Medulla oblongata (tissue), 1 donor: ENCODE measurements at regions not wholly inside any gene's neighbourhood (a gene's known extent, or its start where the extent isn't known, plus 50 kb on each side); places are given as distances from the start of the nearest gene placed in this dataset.
"Not testable (repeated sequence)": the region's sequence is repeated elsewhere in the genome, so short reads cannot be mapped to it uniquely, and the experiment has no call there.

Experiments
- DNase-seq: peaks from one replicate; pipeline ENCODE4 v3.0.0-alpha.2; 2015; ENCODE audit errors: extremely low spot score

DNA sequence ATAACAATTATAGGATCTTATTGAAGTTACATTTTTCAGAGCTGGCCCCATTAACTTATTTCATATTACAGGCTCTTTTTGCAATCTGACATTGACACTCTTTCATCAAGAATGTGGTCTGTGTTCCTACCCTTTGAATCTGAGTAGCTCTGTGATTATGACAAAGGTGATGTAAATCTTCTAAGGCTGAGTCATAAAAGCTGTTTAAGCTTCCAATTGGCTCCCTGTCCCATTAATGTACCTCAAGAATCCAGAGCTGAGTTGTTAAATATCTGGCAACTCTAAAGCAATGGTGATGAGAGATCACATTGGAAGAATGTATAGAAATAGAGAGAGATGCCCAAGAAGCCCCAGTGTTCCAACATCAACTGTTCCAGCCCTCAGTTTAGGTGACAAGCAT is 178.5 kb upstream of the DEPDC1 start:
- DNase-seq = no peak

GRCh38 chr1:68677684-68678351 is 180.9 kb upstream of the DEPDC1 start:
- DNase-seq = no peak

DNA sequence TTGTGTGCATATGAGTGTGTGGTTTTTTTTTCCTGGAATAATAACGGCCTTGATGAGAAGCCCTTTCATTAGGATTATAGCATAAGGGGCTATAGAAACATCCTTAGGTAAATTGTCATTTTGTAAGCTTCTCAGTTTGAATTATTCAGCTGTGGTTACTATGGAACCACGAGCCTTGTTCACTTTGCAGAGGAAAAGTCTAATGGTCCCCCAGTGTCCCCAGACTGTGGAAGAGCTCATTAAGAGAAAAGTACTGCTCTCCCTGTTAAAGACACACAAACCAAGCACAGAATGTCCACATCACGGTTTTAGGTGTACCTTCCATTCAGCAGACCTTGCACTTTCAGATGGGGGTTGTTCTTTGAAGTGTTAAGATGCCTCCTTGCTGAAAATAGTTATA is 199.3 kb upstream of the DEPDC1 start:
- no peak for DNase-seq

DNA sequence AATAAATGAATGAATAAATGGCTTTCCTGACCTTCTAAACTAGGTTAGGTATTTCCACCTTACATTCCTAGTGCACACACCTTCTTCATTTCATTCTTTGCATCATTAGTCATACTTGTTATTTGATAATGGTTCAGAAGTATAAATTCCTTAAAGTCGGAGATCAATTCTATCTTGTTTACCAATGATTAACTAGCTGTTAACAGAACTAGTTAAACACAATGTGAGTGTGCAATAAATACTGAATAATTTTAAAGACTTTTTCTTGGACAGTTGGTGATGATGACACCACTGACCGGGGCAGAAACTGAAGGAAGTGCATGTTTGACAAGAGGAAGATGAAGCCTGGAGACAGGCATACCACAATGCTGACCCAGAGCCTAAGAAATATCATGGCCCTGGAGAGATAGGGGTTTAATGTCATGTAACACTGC is 207.1 kb upstream of the DEPDC1 start:
- DNase-seq = no peak

DNA sequence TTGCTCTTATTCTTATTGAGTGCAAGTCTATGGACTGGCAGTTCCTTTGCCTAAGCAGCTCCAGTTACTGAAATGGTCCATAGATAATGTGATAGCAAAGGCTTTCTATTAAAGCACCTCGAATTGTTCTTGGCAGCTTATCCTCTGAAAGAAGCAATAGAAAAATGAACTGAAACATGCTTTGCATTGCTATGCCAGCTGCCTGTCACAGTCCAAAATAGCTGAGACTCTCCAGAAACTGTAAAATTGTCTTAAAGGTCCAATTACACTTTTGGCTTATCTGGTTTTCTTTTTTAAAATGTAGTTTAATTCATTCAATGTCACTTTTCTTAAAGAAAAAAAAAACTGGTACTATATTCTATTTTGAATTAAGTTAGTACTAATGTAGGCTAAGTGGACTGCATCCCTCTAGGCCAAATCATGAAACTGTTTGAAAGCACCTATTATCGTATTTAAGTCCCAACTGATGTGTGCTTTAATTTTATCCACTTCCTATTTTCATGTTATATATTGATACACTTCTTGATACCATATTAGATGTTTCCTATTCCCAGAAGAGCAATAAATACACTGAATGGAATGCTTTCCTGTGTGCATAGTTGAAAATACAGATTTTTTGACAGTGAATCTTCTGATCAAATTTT is 208.0 kb upstream of the DEPDC1 start:
- DNase-seq = no peak

DNA sequence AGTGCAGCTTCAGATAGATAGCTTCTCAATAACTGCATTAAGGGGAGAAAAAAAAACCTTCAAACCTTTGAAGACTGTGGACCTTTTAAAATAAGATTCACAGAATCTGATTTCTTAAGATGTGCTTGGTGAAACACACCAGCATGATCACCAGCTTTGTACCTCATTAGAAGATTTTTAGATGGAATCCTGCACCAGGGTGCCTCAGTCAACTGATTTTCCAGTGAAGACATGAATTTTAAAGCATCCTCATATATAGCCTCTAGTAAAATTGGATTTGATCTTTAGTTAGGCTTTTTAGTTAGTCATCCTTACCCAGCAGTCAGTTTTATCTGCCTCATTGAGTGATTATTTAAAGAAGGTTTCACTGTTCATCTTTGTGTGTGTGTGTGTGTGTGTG is 208.6 kb upstream of the DEPDC1 start:
- DNase-seq = no peak

- DNase-seq = no peak
Measured at GRCh38 chr1:68706639-68707317, 209.9 kb upstream of the DEPDC1 start.

- DNase-seq = no peak
Measured at GRCh38 chr1:68717330-68717729, 220.4 kb upstream of the DEPDC1 start.

- DNase-seq = no peak
Measured at GRCh38 chr1:68720476-68720875, 223.6 kb upstream of the DEPDC1 start.

GRCh38 chr1:68723791-68724190 is 226.9 kb upstream of the DEPDC1 start:
- DNase-seq = no peak

DNA sequence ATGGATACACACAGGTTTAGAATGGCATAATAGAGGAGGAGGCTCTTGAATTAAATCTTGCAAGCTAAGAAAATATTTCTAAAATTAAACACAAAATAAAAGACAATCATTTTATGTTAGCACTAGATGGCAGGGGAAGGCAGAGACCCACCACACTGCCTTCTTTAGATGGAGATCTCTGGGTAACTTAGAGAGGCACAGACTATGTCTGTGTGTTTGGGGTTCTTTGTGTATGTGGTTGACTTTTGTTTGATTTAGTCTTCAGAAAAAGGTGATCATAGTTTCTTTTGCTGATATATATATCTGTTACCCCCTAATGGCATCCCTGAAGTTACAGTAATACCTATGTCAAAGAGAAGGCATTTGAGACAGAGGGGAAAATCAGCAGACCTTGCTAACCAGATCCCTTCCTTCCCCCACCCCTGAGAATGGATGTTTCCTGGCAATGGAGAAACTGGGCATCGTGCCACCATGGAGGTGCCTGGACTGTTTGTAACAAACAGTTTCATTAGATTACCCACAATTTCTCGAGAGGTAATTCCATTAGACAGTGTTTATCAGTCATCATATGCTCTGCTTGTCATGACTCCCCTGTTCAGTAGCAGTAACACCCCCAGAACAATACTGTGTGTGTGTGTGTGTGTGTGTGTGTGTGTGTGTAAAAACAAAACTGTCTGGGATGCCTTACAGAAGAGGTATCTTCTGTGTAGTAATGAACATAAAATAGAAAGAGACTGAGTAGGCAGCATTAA is 228.3 kb upstream of the DEPDC1 start:
- peak; percentile 9 for DNase-seq

GRCh38 chr1:68739486-68739885 is 242.6 kb upstream of the DEPDC1 start:
- not testable (repeated sequence) for DNase-seq

GRCh38 chr1:68745011-68745410 is 248.1 kb upstream of the DEPDC1 start:
- DNase-seq = no peak

- no peak for DNase-seq
Measured at GRCh38 chr1:68745451-68745850, 248.6 kb upstream of the DEPDC1 start.

GRCh38 chr1:68746378-68746777 is 249.5 kb upstream of the DEPDC1 start:
- DNase-seq = no peak

DNA sequence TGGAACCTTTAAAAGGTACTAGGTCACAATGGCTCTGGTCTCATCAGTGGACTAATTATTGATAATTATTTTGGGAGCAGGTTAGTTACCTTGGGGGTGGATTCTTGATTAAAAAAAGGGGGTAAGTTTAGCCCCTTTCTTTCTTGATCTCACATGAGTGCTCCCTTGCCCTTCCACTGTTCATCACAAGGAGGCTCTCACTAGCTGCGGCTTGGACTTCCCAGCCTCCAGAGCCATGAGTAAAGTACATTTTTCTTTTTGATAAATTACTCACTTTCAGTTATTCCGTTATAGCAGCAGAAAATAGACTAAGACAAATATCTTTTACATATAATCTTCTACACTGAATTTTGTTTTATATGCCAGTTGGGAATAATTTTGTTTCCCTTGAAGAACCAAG is 254.8 kb upstream of the DEPDC1 start:
- DNase-seq = no peak

DNA sequence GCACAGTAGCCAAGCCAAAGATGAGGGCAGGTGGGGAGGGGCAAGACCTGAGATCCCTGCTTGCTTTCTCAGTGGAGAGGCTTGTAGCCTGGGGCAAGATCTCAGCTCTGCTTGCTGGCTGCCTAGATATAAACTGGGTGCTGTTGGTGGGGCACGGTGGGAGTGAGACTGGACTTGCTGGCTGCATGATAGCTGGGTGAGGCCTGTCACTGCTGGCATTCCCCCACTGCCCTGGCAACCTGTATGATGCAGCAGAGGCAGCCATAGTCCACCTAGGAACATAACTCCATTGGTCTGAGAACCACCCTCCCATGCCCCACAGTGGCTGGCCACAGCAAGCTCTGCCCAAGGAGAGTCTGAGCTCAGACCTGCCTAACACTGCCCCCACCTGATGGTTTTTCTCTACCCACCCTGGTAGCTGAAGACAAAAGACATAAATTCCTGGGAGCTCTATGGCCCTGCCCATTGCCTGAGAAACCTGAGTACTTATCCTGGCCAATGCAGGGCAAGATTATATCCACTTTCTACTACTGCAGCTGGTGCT is 261.9 kb upstream of the DEPDC1 start:
- DNase-seq = no peak

DNA sequence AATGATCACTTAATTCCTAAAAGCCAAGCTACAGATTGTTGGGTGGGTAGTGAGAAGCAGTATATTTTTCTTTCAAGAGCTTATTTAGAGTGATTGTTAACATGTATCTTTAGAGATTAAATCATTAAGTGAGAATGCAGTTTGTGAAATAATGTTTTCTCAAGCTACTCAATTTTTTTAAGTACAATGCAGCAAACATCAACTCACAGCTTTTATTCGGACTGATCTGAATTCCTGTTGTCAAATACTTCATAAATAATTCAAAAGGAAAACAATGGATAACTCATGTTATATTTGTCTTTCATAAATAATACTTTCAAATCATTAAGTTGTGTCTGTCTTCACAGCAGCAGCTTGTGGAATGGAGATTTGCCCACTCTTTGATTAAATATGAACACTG is 271.1 kb upstream of the DEPDC1 start:
- no peak for DNase-seq

DNA sequence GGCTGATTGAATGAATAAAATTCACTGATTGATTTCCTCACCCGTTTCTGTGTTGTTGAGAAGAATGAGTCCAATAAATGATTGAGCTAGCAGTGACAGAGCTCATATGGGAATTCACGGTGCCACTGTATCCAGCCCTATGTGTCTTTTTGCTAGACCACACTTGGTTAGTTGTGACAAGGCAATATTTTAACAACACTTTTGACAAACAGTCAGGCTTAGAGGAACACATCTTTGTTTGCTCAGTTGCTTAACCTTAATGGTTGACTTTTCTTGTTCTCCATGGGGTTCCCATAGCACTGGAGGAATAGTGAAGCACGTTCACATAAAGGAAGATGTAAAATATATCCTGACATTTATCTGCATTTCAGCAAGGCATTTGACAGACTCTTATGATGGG is 273.9 kb upstream of the DEPDC1 start:
- no peak for DNase-seq

- no peak for DNase-seq
Measured at GRCh38 chr1:68777851-68778250, 281.0 kb upstream of the DEPDC1 start.

- DNase-seq = not testable (repeated sequence)
Measured at GRCh38 chr1:68779841-68780240, 283.0 kb upstream of the DEPDC1 start.

DNA sequence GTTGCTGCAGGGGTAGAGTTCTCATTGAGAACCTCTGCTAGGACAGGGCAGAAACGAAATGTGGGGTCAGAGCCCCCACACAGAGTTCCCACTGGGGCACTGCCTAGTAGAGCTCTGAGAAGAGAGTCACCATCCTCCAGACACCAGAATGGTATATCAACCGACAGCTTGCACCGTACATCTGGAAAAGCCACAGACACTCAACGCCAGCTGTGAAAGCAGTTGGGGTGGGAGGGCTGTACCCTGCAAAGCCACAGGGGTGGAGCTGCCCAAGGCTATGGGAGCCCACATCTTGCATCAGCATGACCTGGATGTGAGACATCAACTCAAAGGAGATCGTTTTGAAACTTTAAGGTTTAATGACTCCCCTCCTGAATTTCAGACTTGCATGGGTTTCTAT is 284.0 kb upstream of the DEPDC1 start:
- DNase-seq = no peak
